ENCODE measurements at regions not wholly inside any gene's neighbourhood (a gene's known extent, or its start where the extent isn't known, plus 50 kb on each side); places are given as distances from the start of the nearest gene placed in this dataset.

DNA sequence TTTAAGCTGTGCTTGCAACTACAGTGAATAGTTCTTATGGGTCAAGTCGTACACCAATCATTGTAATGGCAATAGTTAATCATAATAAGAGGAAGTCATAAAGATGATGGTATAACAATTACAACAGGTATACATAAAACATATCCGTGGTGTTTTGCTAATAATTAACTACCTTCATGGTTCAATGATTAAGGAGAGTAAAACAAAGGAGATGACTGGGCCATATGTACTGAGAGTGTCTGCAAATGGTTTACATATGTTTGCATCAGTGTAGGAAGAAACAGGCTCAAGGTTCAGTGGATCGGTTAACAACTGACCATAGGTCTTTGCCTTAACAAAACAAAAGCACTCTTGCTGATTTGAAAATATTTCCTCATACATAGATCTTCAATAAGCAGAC is 253.0 kb downstream of the COX7B2 start:
- H3K4me1 ChIP-seq (ENCODE audit: low read length) = no peaks in the 10 kb centered on the region

DNA sequence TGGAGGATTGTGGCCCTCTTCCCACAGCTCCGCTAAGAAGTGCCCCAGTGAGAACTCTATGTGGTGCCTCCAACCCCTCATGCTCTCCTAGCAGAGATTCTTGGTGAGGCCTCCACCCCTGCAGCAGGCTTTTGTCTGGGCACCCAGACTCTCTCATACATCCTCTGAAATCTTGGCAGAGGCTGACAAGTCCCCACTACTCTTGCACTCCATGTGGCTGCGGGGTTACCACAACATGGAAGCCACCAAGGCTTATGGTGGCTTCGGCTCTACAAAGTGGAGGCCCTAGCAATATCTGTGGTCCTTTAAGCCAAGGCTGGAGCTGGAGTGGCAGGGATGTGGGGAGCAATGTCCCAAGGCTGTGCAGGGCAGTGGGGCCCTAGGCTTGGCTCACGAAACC is 255.2 kb downstream of the COX7B2 start:
- Histone ChIP-seq H3K9ac (ENCODE audit: low read length) (no peak overlapping the region), H4K20me1 (ENCODE audit: insufficient read depth, low read length) (no peaks in the 10 kb centered on the region), H3K27ac (ENCODE audit: low read length) (no peak overlapping the region)

More for the DNA sequence above, 253.0 kb downstream of the COX7B2 start:
- Histone ChIP-seq H2AFZ (ENCODE audit: low read depth, low read length) (no peak overlapping the region), H3K4me2 (ENCODE audit: low read length) (no peak overlapping the region), H3K36me3 (replicated peaks; ENCODE audit: low read depth, low read length) (no peaks in the 10 kb centered on the region), H3K79me2 (ENCODE audit: low read length) (no peaks in the 10 kb centered on the region), H3K4me3 (ENCODE audit: low read length) (no peak overlapping the region), H4K20me1 (ENCODE audit: insufficient read depth, low read length) (no peaks in the 10 kb centered on the region), H3K9ac (ENCODE audit: low read length) (no peak overlapping the region), H3K27me3 (ENCODE audit: low read depth, low read length) (no peaks in the 10 kb centered on the region), H3K27ac (ENCODE audit: low read length) (no peak overlapping the region), H3K9me3 (ENCODE audit: insufficient read depth, low read length) (no peaks in the 10 kb centered on the region)
- TF ChIP-seq, protein P1, sequence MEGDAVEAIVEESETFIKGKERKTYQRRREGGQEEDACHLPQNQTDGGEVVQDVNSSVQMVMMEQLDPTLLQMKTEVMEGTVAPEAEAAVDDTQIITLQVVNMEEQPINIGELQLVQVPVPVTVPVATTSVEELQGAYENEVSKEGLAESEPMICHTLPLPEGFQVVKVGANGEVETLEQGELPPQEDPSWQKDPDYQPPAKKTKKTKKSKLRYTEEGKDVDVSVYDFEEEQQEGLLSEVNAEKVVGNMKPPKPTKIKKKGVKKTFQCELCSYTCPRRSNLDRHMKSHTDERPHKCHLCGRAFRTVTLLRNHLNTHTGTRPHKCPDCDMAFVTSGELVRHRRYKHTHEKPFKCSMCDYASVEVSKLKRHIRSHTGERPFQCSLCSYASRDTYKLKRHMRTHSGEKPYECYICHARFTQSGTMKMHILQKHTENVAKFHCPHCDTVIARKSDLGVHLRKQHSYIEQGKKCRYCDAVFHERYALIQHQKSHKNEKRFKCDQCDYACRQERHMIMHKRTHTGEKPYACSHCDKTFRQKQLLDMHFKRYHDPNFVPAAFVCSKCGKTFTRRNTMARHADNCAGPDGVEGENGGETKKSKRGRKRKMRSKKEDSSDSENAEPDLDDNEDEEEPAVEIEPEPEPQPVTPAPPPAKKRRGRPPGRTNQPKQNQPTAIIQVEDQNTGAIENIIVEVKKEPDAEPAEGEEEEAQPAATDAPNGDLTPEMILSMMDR (IDR thresholded peaks at IDR 0.05; ENCODE audit: low read depth, low read length) = no peak

DNA sequence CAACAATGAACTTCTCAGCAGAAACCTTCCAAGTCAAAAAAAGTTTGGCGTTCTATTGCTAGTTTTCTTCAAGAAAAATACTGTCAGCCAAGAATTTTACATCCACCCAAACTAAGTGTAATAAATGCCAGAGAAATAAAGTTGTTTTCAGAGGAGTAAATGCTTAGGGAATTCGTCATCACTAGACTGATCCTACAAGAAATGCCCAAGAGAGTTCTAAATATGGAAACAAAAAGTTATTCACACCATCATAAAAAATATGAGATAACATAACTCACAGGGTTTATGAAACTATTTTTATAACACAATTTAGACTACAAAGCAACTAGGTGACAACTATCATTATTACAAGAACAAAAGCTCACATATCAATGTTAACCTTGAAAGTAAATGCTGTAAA is 259.5 kb upstream of the GABRA2 start:
- Histone ChIP-seq H3K4me2 (ENCODE audit: low read length) (no peak overlapping the region), H2AFZ (ENCODE audit: low read depth, low read length) (no peak overlapping the region), H3K4me3 (ENCODE audit: low read length) (no peak overlapping the region), H3K9ac (ENCODE audit: low read length) (no peak overlapping the region), H3K9me3 (ENCODE audit: insufficient read depth, low read length) (no peaks in the 10 kb centered on the region), H3K4me1 (ENCODE audit: low read length) (no peaks in the 10 kb centered on the region), H3K27me3 (ENCODE audit: low read depth, low read length) (no peaks in the 10 kb centered on the region), H3K36me3 (replicated peaks; ENCODE audit: low read depth, low read length) (no peaks in the 10 kb centered on the region), H4K20me1 (ENCODE audit: insufficient read depth, low read length) (no peaks in the 10 kb centered on the region), H3K27ac (ENCODE audit: low read length) (no peak overlapping the region), H3K79me2 (ENCODE audit: low read length) (no peaks in the 10 kb centered on the region)
- TF ChIP-seq EZH2phosphoT487 (IDR thresholded peaks at IDR 0.05; ENCODE audit: low read depth) = no peak
- TF ChIP-seq, protein P1 (IDR thresholded peaks at IDR 0.05; ENCODE audit: low read depth, low read length) = no peak

More for the DNA sequence above, 255.2 kb downstream of the COX7B2 start:
- Histone ChIP-seq H2AFZ (ENCODE audit: low read depth, low read length) (no peak overlapping the region), H3K4me3 (ENCODE audit: low read length) (no peak overlapping the region), H3K79me2 (ENCODE audit: low read length) (no peaks in the 10 kb centered on the region), H3K4me1 (ENCODE audit: low read length) (no peaks in the 10 kb centered on the region), H3K27me3 (ENCODE audit: low read depth, low read length) (no peaks in the 10 kb centered on the region), H3K4me2 (ENCODE audit: low read length) (no peak overlapping the region), H3K36me3 (replicated peaks; ENCODE audit: low read depth, low read length) (no peaks in the 10 kb centered on the region), H3K9me3 (ENCODE audit: insufficient read depth, low read length) (no peaks in the 10 kb centered on the region)
- TF ChIP-seq EZH2phosphoT487 (IDR thresholded peaks at IDR 0.05; ENCODE audit: low read depth) = no peak
- TF ChIP-seq, protein P1 (IDR thresholded peaks at IDR 0.05; ENCODE audit: low read depth, low read length) = no peak

DNA sequence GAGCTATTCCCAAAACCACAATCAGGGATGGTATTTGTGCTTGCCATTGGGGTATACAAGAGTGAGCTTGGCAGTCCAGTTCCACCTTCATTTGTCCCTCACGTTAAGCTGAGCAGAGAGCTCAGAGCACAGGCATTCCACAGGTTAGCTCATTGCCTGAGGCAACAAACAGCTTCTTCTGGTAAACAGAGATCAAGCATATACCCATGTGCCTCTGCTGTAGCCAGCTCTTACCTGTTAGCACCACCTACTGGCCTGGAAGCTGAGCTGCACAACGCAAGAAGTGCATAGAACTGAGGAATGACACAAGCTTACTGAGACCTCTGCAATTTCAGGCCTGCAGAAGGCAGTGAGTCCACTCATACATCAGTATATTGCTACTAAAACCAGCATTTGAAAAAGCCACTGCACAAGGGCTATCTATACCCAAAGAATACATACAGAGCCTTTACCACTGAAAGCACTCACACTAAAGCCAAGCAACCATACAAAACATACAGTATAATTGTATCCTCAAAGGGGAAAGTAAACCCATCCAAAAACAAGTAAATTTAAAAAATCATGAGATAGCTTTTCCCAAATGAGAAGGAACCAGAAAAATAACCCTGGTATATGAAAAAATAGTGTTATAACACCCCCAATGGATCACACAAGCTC is 258.3 kb upstream of the GABRA2 start:
- H3K9me3 ChIP-seq (ENCODE audit: insufficient read depth, low read length) = no peaks in the 10 kb centered on the region
- no peak overlapping the region for H3K4me3 ChIP-seq (ENCODE audit: low read length)
- no peak overlapping the region for H3K9ac ChIP-seq (ENCODE audit: low read length)
- no peaks in the 10 kb centered on the region for H3K36me3 ChIP-seq (replicated peaks; ENCODE audit: low read depth, low read length)
- no peaks in the 10 kb centered on the region for H3K4me1 ChIP-seq (ENCODE audit: low read length)
- H3K79me2 ChIP-seq (ENCODE audit: low read length) = no peaks in the 10 kb centered on the region
- H3K4me2 ChIP-seq (ENCODE audit: low read length) = no peak overlapping the region
- H2AFZ ChIP-seq (ENCODE audit: low read depth, low read length) = no peak overlapping the region
- H3K27ac ChIP-seq (ENCODE audit: low read length) = no peak overlapping the region
- TF ChIP-seq EZH2phosphoT487 (IDR thresholded peaks at IDR 0.05; ENCODE audit: low read depth) = no peak
- TF ChIP-seq, protein P1 (IDR thresholded peaks at IDR 0.05; ENCODE audit: low read depth, low read length) = peak; percentile 79
- no peaks in the 10 kb centered on the region for H4K20me1 ChIP-seq (ENCODE audit: insufficient read depth, low read length)
- H3K27me3 ChIP-seq (ENCODE audit: low read depth, low read length) = no peaks in the 10 kb centered on the region
